WI38 (cell line): ENCODE measurements at regions not wholly inside any gene's neighbourhood (a gene's known extent, or its start where the extent isn't known, plus 50 kb on each side); places are given as distances from the start of the nearest gene placed in this dataset.
A peak's percentile ranks its signal among the peaks of the same experiment; 100 is the strongest.

Source experiments
- H3K4me3 ChIP-seq: 2 replicates; pipeline ENCODE4 v1.5.1; 2011; ENCODE audit warnings: low read depth, mild to moderate bottlenecking, control low read depth, low read length
- CTCF ChIP-seq: IDR thresholded peaks from 2 replicates; pipeline ENCODE4 v1.5.1; 2012; ENCODE audit warnings: low read depth, mild to moderate bottlenecking, control low read depth, low read length

DNA sequence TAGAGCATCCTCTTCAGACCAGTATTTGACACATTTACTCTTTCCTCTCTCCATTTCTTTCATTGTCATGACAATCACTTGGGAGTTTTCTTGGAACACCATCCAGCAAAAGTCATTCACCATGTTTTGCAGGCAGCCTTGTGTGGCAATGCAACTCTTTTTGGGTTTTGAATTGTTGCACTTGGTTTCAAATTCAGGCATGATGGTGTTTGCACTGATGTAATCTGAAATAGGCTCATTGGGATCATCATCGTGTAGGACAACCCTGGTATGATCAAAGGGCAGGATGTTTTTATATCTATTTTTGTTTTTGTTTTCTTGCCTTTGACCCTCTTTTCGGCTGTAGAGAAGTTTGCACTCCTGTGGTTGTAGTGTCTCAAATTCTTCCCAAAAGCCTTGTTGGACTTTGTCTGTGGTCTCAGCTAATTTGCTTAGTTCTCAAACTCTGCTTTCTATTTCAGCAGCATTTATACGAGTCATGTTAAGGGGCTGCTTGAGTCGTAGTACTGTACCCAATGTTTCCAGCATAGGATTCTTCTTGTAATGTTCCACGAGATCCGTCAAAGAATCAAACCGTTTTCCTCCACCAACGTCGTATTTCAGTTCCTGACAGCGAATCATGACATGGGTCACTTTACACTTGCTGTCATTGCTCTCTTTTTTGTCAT lies 160.8 kb upstream of the TNFAIP3 start:
- H3K4me3 ChIP-seq: no peak overlapping the region
- TF ChIP-seq CTCF: no peak

- TF ChIP-seq CTCF: no peak
- no peak overlapping the region for H3K4me3 ChIP-seq
These were observed 159.9 kb upstream of the TNFAIP3 start for GRCh38 chr6:137707038-137707589.

DNA sequence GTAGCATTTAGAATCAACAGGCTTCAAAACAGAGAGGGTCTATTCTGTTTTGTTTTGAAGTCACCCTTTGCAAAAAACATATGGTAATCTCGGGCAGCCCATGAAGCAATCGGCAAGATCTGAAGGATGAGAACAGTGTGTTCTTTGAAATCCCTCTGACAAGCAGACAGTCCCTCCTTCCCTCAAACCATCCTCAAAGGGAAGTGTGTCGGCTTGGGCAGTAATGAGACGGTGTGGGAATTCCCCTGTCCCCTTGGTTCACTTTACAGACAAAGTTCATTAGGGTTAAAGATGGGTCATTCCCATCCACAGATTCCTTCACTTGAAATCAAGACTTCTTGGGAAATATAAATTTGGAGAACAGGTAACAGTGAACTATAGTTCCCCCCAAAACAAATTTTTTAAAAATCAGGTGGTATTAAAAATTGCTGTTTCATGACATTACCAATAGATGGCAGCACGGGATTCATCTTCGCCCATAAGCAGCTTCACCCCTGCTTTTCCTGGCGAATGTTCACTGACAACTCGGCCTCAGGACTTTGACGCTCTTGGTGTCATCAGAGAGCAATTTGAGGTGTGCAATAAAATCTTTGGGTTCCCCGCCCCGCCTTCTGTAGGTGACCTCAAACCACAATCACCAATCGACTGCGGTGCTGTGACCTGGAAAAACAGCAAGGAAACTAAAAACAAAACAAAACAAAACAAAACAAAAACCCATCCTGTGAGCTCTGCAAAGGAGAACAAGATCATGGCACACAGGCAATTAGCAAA lies 159.3 kb upstream of the TNFAIP3 start:
- TF ChIP-seq CTCF: peak; percentile 60; the same call in 1 of the 2 replicates
- no peak overlapping the region for H3K4me3 ChIP-seq

GRCh38 chr6:137708481-137708880 lies 158.6 kb upstream of the TNFAIP3 start:
- H3K4me3 ChIP-seq: no peak overlapping the region
- no peak for TF ChIP-seq CTCF

DNA sequence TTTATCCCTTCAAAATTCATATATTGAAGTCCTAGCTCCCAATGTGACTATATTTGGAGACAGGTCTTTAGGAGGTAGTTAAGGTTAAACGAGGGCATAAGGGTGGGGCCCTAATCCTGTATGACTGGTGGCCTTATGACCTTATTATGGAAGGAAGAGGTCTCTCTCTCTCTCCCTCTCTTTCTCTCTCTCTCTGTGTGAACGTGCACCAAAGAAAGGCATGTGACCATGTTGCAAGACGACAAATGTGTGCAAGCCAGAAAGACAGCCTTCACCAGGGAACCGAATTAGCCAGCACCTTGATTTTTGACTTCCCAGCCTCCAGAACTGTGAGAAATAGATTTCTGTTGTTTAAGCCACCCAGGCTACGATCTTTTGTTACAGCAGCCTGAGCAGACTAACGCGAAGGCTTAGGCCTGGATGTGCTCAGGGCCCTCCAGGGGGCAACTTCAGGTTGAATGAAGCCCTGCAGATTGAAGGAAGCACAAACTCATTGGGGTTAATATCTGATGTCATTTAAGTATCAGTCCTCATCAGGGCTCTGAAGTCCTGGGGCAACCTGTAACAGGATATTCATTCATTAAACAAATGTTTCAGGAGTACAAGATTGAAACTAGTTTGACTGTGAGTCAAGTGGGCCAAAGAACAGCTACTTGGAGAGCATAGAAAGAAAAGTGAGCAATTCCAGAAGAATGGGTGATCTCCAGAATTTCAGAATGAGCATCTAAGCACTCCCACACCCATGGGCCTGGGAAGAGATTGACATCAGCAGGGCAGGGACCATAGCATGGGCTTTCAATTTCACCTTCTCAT lies 157.4 kb upstream of the TNFAIP3 start:
- no peak overlapping the region for H3K4me3 ChIP-seq
- TF ChIP-seq CTCF: no peak

- no peak for TF ChIP-seq CTCF
- H3K4me3 ChIP-seq: no peak overlapping the region
These were observed 155.1 kb upstream of the TNFAIP3 start for GRCh38 chr6:137711972-137712371.
